Mesendoderm (in vitro differentiated cells): ENCODE measurements at regions not wholly inside any gene's neighbourhood (a gene's known extent, or its start where the extent isn't known, plus 50 kb on each side); places are given as distances from the start of the nearest gene placed in this dataset.

Source experiments
- DNase-seq: peaks from one replicate; pipeline ENCODE4 v3.0.0; 2013
- H2AK5ac ChIP-seq: 2 replicates; pipeline ENCODE4 v1.6.1; 2013; ENCODE audit warnings: low read length, inconsistent platforms
- H2BK120ac ChIP-seq: 2 replicates; pipeline ENCODE4 v1.6.1; 2013; ENCODE audit warnings: low read depth, mild to moderate bottlenecking, low read length, moderate library complexity, mixed read lengths
- H2BK15ac ChIP-seq: replicated peaks from 2 replicates; pipeline ENCODE4 v1.6.1; 2013; ENCODE audit warnings: low read depth, mild to moderate bottlenecking, moderate library complexity
- H2BK5ac ChIP-seq: 2 replicates; pipeline ENCODE4 v1.6.1; 2013; ENCODE audit warnings: low read length, inconsistent platforms
- H3K18ac ChIP-seq: 2 replicates; pipeline ENCODE4 v1.6.1; 2013; ENCODE audit warnings: mild to moderate bottlenecking, low read length, mixed read lengths
- H3K23ac ChIP-seq: one replicate; pipeline ENCODE4 v1.6.1; 2013; ENCODE audit warnings: low read length
- H3K27ac ChIP-seq: 2 replicates; pipeline ENCODE4 v1.5.1; 2013; ENCODE audit warnings: low read depth, mild to moderate bottlenecking, inconsistent platforms, low read length, moderate library complexity
- H3K27me3 ChIP-seq: 2 replicates; pipeline ENCODE4 v1.6.1; 2013; ENCODE audit warnings: low read length, control low read depth, mild to moderate bottlenecking, inconsistent platforms; ENCODE audit not compliant: insufficient read depth, poor library complexity
- H3K36me3 ChIP-seq: 2 replicates; pipeline ENCODE4 v1.6.1; 2013; ENCODE audit warnings: low read length, inconsistent platforms; ENCODE audit not compliant: control insufficient read depth, insufficient read depth
- H3K4ac ChIP-seq: one replicate; pipeline ENCODE4 v1.6.1; 2013; ENCODE audit warnings: low read depth, mild to moderate bottlenecking, low read length, moderate library complexity
- H3K4me1 ChIP-seq: 2 replicates; pipeline ENCODE4 v1.6.1; 2013; ENCODE audit warnings: low read depth, low read length, inconsistent platforms; ENCODE audit not compliant: control insufficient read depth
- H3K4me2 ChIP-seq: 2 replicates; pipeline ENCODE4 v1.6.1; 2013; ENCODE audit warnings: low read length
- H3K4me3 ChIP-seq: 2 replicates; pipeline ENCODE4 v1.5.1; 2013; ENCODE audit warnings: mild to moderate bottlenecking, low read length
- H3K56ac ChIP-seq: one replicate; pipeline ENCODE4 v1.6.1; 2013; ENCODE audit warnings: low read length
- H3K79me1 ChIP-seq: 2 replicates; pipeline ENCODE4 v1.6.1; 2013; ENCODE audit warnings: low read length, inconsistent platforms
- H3K79me2 ChIP-seq: 2 replicates; pipeline ENCODE4 v1.6.1; 2013; ENCODE audit warnings: mild to moderate bottlenecking, low read length; ENCODE audit not compliant: control insufficient read depth, insufficient read depth
- H3K9ac ChIP-seq: 2 replicates; pipeline ENCODE4 v1.6.1; 2013; ENCODE audit warnings: low read length, inconsistent platforms
- H4K5ac ChIP-seq: one replicate; pipeline ENCODE4 v1.6.1; 2013; ENCODE audit warnings: low read length
- H4K8ac ChIP-seq: one replicate; pipeline ENCODE4 v1.6.1; 2013; ENCODE audit warnings: low read depth, mild to moderate bottlenecking, control low read depth, low read length, moderate library complexity
- WGBS: extraction: QIAGEN DNeasy Blood & Tissue Kit; methylation state at CpG from one replicate; pipeline ENCODE4 v1.1.7; 2013; ENCODE audit warnings: low lambda C conversion rate, missing lambda C conversion rate; ENCODE audit not compliant: insufficient coverage; ENCODE audit errors: extremely low coverage; 5-methylcytosine and 5-hydroxymethylcytosine counted together

GRCh38 chr5:152811988-152812387 is 406.9 kb upstream of the NMUR2 start:
- H3K9ac ChIP-seq = no peak overlapping the region
- H3K4me1 ChIP-seq = no peaks in the 10 kb centered on the region
- no peak overlapping the region for H2BK15ac ChIP-seq
- no peaks in the 10 kb centered on the region for H3K79me2 ChIP-seq
- H3K4me3 ChIP-seq = no peak overlapping the region
- no peaks in the 10 kb centered on the region for H3K36me3 ChIP-seq
- H3K27me3 ChIP-seq = no peaks in the 10 kb centered on the region
- H3K27ac ChIP-seq = no peak overlapping the region
- H3K79me1 ChIP-seq = no peaks in the 10 kb centered on the region
- WGBS = no CpG with 5 or more reads among the region's 5 CpGs
- H2BK120ac ChIP-seq = no peak overlapping the region
- H2BK5ac ChIP-seq = no peak overlapping the region
- peak; percentile 11 for DNase-seq
- no peak overlapping the region for H4K8ac ChIP-seq
- no peak overlapping the region for H3K4me2 ChIP-seq
- no peak overlapping the region for H3K56ac ChIP-seq
- H3K4ac ChIP-seq = no peak overlapping the region
- H4K5ac ChIP-seq = no peak overlapping the region
- H2AK5ac ChIP-seq = no peak overlapping the region
- no peak overlapping the region for H3K23ac ChIP-seq
- H3K18ac ChIP-seq = no peak overlapping the region

- H2BK5ac ChIP-seq = no peak overlapping the region
- DNase-seq = no peak
- H3K23ac ChIP-seq = no peak overlapping the region
- H3K27me3 ChIP-seq = no peaks in the 10 kb centered on the region
- H4K5ac ChIP-seq = no peak overlapping the region
- no peaks in the 10 kb centered on the region for H3K79me1 ChIP-seq
- H3K56ac ChIP-seq = no peak overlapping the region
- H3K18ac ChIP-seq = no peak overlapping the region
- no peak overlapping the region for H2AK5ac ChIP-seq
- WGBS = no CpG with 5 or more reads among the region's 6 CpGs
- H2BK120ac ChIP-seq = no peak overlapping the region
- no peaks in the 10 kb centered on the region for H3K4me1 ChIP-seq
- H2BK15ac ChIP-seq = no peak overlapping the region
- H4K8ac ChIP-seq = no peak overlapping the region
- H3K9ac ChIP-seq = no peak overlapping the region
- no peak overlapping the region for H3K4me3 ChIP-seq
- H3K4me2 ChIP-seq = no peak overlapping the region
- no peak overlapping the region for H3K27ac ChIP-seq
- no peaks in the 10 kb centered on the region for H3K36me3 ChIP-seq
- H3K79me2 ChIP-seq = no peaks in the 10 kb centered on the region
- no peak overlapping the region for H3K4ac ChIP-seq
Measured at GRCh38 chr5:152813526-152813925, 408.4 kb upstream of the NMUR2 start.

GRCh38 chr5:152819891-152820290 is 414.8 kb upstream of the NMUR2 start:
- DNase-seq = peak; percentile 81
- no peak overlapping the region for H3K4me2 ChIP-seq

GRCh38 chr5:152824316-152824715 is 419.2 kb upstream of the NMUR2 start:
- H3K9ac ChIP-seq = no peak overlapping the region
- H2BK120ac ChIP-seq = no peak overlapping the region
- no peaks in the 10 kb centered on the region for H3K27me3 ChIP-seq
- peaks cover 4% of the 10 kb centered on the region for H3K4me1 ChIP-seq
- H3K4me3 ChIP-seq = no peak overlapping the region
- H3K27ac ChIP-seq = no peak overlapping the region
- no peak overlapping the region for H2BK15ac ChIP-seq
- no peak overlapping the region for H3K4ac ChIP-seq
- H3K79me2 ChIP-seq = no peaks in the 10 kb centered on the region
- no peak overlapping the region for H4K5ac ChIP-seq
- H2BK5ac ChIP-seq = no peak overlapping the region
- H4K8ac ChIP-seq = no peak overlapping the region
- no peaks in the 10 kb centered on the region for H3K36me3 ChIP-seq
- no peak overlapping the region for H2AK5ac ChIP-seq
- H3K23ac ChIP-seq = no peak overlapping the region
- WGBS = no CpG with 5 or more reads among the region's 3 CpGs
- no peak overlapping the region for H3K18ac ChIP-seq
- H3K4me2 ChIP-seq = no peak overlapping the region
- H3K56ac ChIP-seq = no peak overlapping the region
- no peaks in the 10 kb centered on the region for H3K79me1 ChIP-seq
- no peak for DNase-seq

More at GRCh38 chr5:152819891-152820290, 414.8 kb upstream of the NMUR2 start:
- no peak overlapping the region for H2BK120ac ChIP-seq
- peaks cover 4% of the 10 kb centered on the region for H3K4me1 ChIP-seq
- H3K79me2 ChIP-seq = no peaks in the 10 kb centered on the region
- no peak overlapping the region for H3K23ac ChIP-seq
- H3K4ac ChIP-seq = no peak overlapping the region
- no peaks in the 10 kb centered on the region for H3K36me3 ChIP-seq
- H2BK15ac ChIP-seq = no peak overlapping the region
- H4K8ac ChIP-seq = no peak overlapping the region
- H2AK5ac ChIP-seq = no peak overlapping the region
- H3K9ac ChIP-seq = no peak overlapping the region
- no peak overlapping the region for H3K4me3 ChIP-seq
- peak overlapping the region; percentile 27 for H3K27ac ChIP-seq
- peak overlapping the region; percentile 23 for H2BK5ac ChIP-seq
- H3K18ac ChIP-seq = no peak overlapping the region
- H3K27me3 ChIP-seq = no peaks in the 10 kb centered on the region
- no peaks in the 10 kb centered on the region for H3K79me1 ChIP-seq
- no peak overlapping the region for H4K5ac ChIP-seq
- H3K56ac ChIP-seq = peak overlapping the region; percentile 50

- H4K5ac ChIP-seq = no peak overlapping the region
- no peak overlapping the region for H3K4me2 ChIP-seq
- DNase-seq = no peak
- no peak overlapping the region for H3K4me3 ChIP-seq
- H2AK5ac ChIP-seq = no peak overlapping the region
- no peak overlapping the region for H3K4ac ChIP-seq
- H2BK120ac ChIP-seq = no peak overlapping the region
- no peaks in the 10 kb centered on the region for H3K27me3 ChIP-seq
- no peak overlapping the region for H3K27ac ChIP-seq
- H2BK5ac ChIP-seq = no peak overlapping the region
- no peak overlapping the region for H3K18ac ChIP-seq
- H3K79me2 ChIP-seq = no peaks in the 10 kb centered on the region
- no CpG with 5 or more reads among the region's 7 CpGs for WGBS
- no peak overlapping the region for H3K56ac ChIP-seq
- no peak overlapping the region for H3K9ac ChIP-seq
- no peaks in the 10 kb centered on the region for H3K36me3 ChIP-seq
- no peak overlapping the region for H4K8ac ChIP-seq
- no peaks in the 10 kb centered on the region for H3K79me1 ChIP-seq
- no peaks in the 10 kb centered on the region for H3K4me1 ChIP-seq
- H2BK15ac ChIP-seq = no peak overlapping the region
- H3K23ac ChIP-seq = no peak overlapping the region
Measured at GRCh38 chr5:152838241-152838786, 433.2 kb upstream of the NMUR2 start.

GRCh38 chr5:152844713-152845112 is 439.6 kb upstream of the NMUR2 start:
- Histone ChIP-seq H3K79me1 (no peaks in the 10 kb centered on the region), H3K27ac (no peak overlapping the region), H3K9ac (no peak overlapping the region), H3K18ac (no peak overlapping the region), H3K4me1 (no peaks in the 10 kb centered on the region), H3K27me3 (no peaks in the 10 kb centered on the region), H2BK15ac (no peak overlapping the region), H3K79me2 (no peaks in the 10 kb centered on the region), H3K36me3 (no peaks in the 10 kb centered on the region), H3K4ac (no peak overlapping the region), H3K56ac (no peak overlapping the region), H3K4me2 (no peak overlapping the region), H3K23ac (no peak overlapping the region), H4K8ac (no peak overlapping the region), H4K5ac (no peak overlapping the region), H2BK120ac (no peak overlapping the region), H2BK5ac (no peak overlapping the region), H3K4me3 (no peak overlapping the region), H2AK5ac (no peak overlapping the region)
- WGBS = no CpG with 5 or more reads among the region's 1 CpG
- no peak for DNase-seq
